GM23248 (cell line): ENCODE measurements at regions not wholly inside any gene's neighbourhood (a gene's known extent, or its start where the extent isn't known, plus 50 kb on each side); places are given as distances from the start of the nearest gene placed in this dataset.

Source experiments
- DNase-seq: peaks from one replicate; pipeline ENCODE4 v3.0.0-alpha.2; 2015
- H2AFZ ChIP-seq: fragments of 200-600 bp; sonication (generic); 2 replicates; pipeline ENCODE4 v1.6.1; 2016; ENCODE audit warnings: antibody characterized with exemption
- H3F3A ChIP-seq: fragments of 200-600 bp; sonication (generic); 2 replicates; pipeline ENCODE4 v1.6.1; 2016; ENCODE audit warnings: mild to moderate bottlenecking, antibody characterized with exemption, mixed run types; ENCODE audit not compliant: insufficient read depth
- H3K27ac ChIP-seq: fragments of 200-600 bp; sonication (generic); 2 replicates; pipeline ENCODE4 v1.5.1; 2016; ENCODE audit warnings: mild to moderate bottlenecking
- H3K27me3 ChIP-seq: fragments of 200-600 bp; sonication (generic); replicated peaks from 2 replicates; pipeline ENCODE4 v1.6.1; 2016; ENCODE audit warnings: mild to moderate bottlenecking; ENCODE audit not compliant: insufficient read depth
- H3K36me3 ChIP-seq: fragments of 200-600 bp; sonication (generic); 2 replicates; pipeline ENCODE4 v1.6.1; 2016; ENCODE audit warnings: low read depth, mild to moderate bottlenecking
- H3K4me1 ChIP-seq: fragments of 200-600 bp; sonication (generic); 2 replicates; pipeline ENCODE4 v1.6.1; 2016; ENCODE audit warnings: mild to moderate bottlenecking; ENCODE audit not compliant: insufficient read depth
- H3K4me2 ChIP-seq: fragments of 200-600 bp; sonication (generic); one replicate; pipeline ENCODE4 v1.6.1; 2016; ENCODE audit warnings: mild to moderate bottlenecking; ENCODE audit not compliant: unreplicated experiment
- H3K4me3 ChIP-seq: fragments of 200-600 bp; sonication (generic); 2 replicates; pipeline ENCODE4 v1.5.1; 2016; ENCODE audit warnings: mild to moderate bottlenecking
- H3K79me2 ChIP-seq: fragments of 200-600 bp; sonication (generic); 2 replicates; pipeline ENCODE4 v1.6.1; 2016; ENCODE audit warnings: mild to moderate bottlenecking; ENCODE audit not compliant: insufficient read depth
- H3K9ac ChIP-seq: fragments of 200-600 bp; sonication (generic); 2 replicates; pipeline ENCODE4 v1.6.1; 2016; ENCODE audit warnings: mild to moderate bottlenecking
- H3K9me2 ChIP-seq: fragments of 200-600 bp; sonication (generic); 2 replicates; pipeline ENCODE4 v1.6.1; 2016; ENCODE audit warnings: mixed run types, mild to moderate bottlenecking, moderate library complexity; ENCODE audit not compliant: insufficient read depth
- H3K9me3 ChIP-seq: fragments of 200-600 bp; sonication (generic); one replicate; pipeline ENCODE4 v1.6.1; 2017; ENCODE audit warnings: low read depth
- H4K20me1 ChIP-seq: fragments of 200-600 bp; sonication (generic); 2 replicates; pipeline ENCODE4 v1.6.0; 2016; ENCODE audit not compliant: insufficient read depth
- EZH2 ChIP-seq: fragments of 200-600 bp; sonication (generic); IDR thresholded peaks from 2 replicates; pipeline ENCODE4 v1.6.1; 2018; ENCODE audit warnings: antibody characterized with exemption, mild to moderate bottlenecking; ENCODE audit not compliant: insufficient read depth, poor library complexity, severe bottlenecking
- EZH2phosphoT487 ChIP-seq: fragments of 200-600 bp; sonication (generic); IDR thresholded peaks from 2 replicates; pipeline ENCODE4 v1.6.1; 2018; ENCODE audit warnings: antibody characterized with exemption, moderate library complexity, mild to moderate bottlenecking, low read depth; ENCODE audit not compliant: insufficient read depth
- WGBS, 2 experiments: methylation state at CpG; one replicate each; pipeline ENCODE4 v1.1.6; 2015 to 2017; ENCODE audit warnings: low lambda C conversion rate in 2 of 2, low coverage in 1 of 2; ENCODE audit errors: missing lambda C conversion rate in 2 of 2; 5-methylcytosine and 5-hydroxymethylcytosine counted together
- in situ Hi-C: fragments of 300-500 bp; cut with MboI; formaldehyde crosslinking; loops from 2 replicates; pipeline ENCODE4 v1.15.0; 2020

- Histone ChIP-seq H3F3A (peaks cover 24% of the 10 kb centered on the region), H3K36me3 (no peaks in the 10 kb centered on the region), H2AFZ (peak overlapping the region; percentile 33; the same call in 1 of the 2 replicates), H4K20me1 (no peaks in the 10 kb centered on the region), H3K4me1 (peaks cover 49% of the 10 kb centered on the region), H3K4me2 (peak overlapping the region; percentile 42), H3K9ac (peak overlapping the region; percentile 43), H3K27ac (peak overlapping the region; percentile 83), H3K9me2 (no peaks in the 10 kb centered on the region), H3K27me3 (no peaks in the 10 kb centered on the region), H3K79me2 (no peaks in the 10 kb centered on the region), H3K9me3 (no peaks in the 10 kb centered on the region), H3K4me3 (no peak overlapping the region)
- TF ChIP-seq EZH2phosphoT487, result no peak
- TF ChIP-seq EZH2, result no peak
- in situ Hi-C loops, result no loop called here
- peak; percentile 91 for DNase-seq
- 11 to 14% methylated on average over 6 of the region's 6 CpGs for WGBS, 2 experiments
Observed at GRCh38 chr18:45255197-45255890, 359.9 kb upstream of the SLC14A2 start.

GRCh38 chr18:45260125-45260524, 355.2 kb upstream of the SLC14A2 start:
- Histone ChIP-seq H3K4me1 (peaks cover 23% of the 10 kb centered on the region), H2AFZ (no peak overlapping the region), H3K79me2 (no peaks in the 10 kb centered on the region), H3K27me3 (no peaks in the 10 kb centered on the region), H3K9me2 (no peaks in the 10 kb centered on the region), H3K9me3 (no peaks in the 10 kb centered on the region), H3K4me3 (no peak overlapping the region), H3K27ac (no peak overlapping the region), H3K4me2 (no peak overlapping the region), H4K20me1 (no peaks in the 10 kb centered on the region), H3K9ac (no peak overlapping the region), H3F3A (peaks cover 8% of the 10 kb centered on the region), H3K36me3 (no peaks in the 10 kb centered on the region)
- no peak for DNase-seq
- TF ChIP-seq EZH2, result no peak
- no peak for TF ChIP-seq EZH2phosphoT487
- in situ Hi-C loops, result no loop called here
- 92 to 94% methylated on average over 1 of the region's 1 CpG for WGBS, 2 experiments

- no peak for DNase-seq
- no peaks in the 10 kb centered on the region for H3K79me2 ChIP-seq
- 92% methylated on average over 3 of the region's 3 CpGs for WGBS, 2 experiments
- TF ChIP-seq EZH2phosphoT487, result no peak
- no peak for TF ChIP-seq EZH2
- no peaks in the 10 kb centered on the region for H3K9me3 ChIP-seq
- no peak overlapping the region for H3K4me3 ChIP-seq
- H3K4me2 ChIP-seq, result no peak overlapping the region
- 0 out of 2 replicates have a peak, but pooled peaks cover 4% of the 10 kb centered on the region for H3K4me1 ChIP-seq
- no peak overlapping the region for H3K27ac ChIP-seq
- H2AFZ ChIP-seq, result no peak overlapping the region
- no peaks in the 10 kb centered on the region for H3K9me2 ChIP-seq
- H3F3A ChIP-seq, result no peaks in the 10 kb centered on the region
- H3K27me3 ChIP-seq, result no peaks in the 10 kb centered on the region
- H3K36me3 ChIP-seq, result no peaks in the 10 kb centered on the region
- H4K20me1 ChIP-seq, result no peaks in the 10 kb centered on the region
- in situ Hi-C loops, result no loop called here
- no peak overlapping the region for H3K9ac ChIP-seq
Observed at GRCh38 chr18:45266023-45266422, 349.3 kb upstream of the SLC14A2 start.

- Histone ChIP-seq H3K9ac (no peak overlapping the region), H3F3A (no peaks in the 10 kb centered on the region), H3K79me2 (no peaks in the 10 kb centered on the region), H3K9me3 (no peaks in the 10 kb centered on the region), H2AFZ (no peak overlapping the region), H3K36me3 (no peaks in the 10 kb centered on the region), H3K4me2 (no peak overlapping the region), H3K27ac (no peak overlapping the region), H4K20me1 (no peaks in the 10 kb centered on the region), H3K4me1 (0 out of 2 replicates have a peak, but pooled peaks cover 4% of the 10 kb centered on the region), H3K4me3 (no peak overlapping the region), H3K9me2 (no peaks in the 10 kb centered on the region), H3K27me3 (no peaks in the 10 kb centered on the region)
- in situ Hi-C loops, result no loop called here
- no peak for TF ChIP-seq EZH2phosphoT487
- no peak for TF ChIP-seq EZH2
- no peak for DNase-seq
- 94 to 97% methylated on average over 1 of the region's 1 CpG for WGBS, 2 experiments
Observed at GRCh38 chr18:45267622-45268021, 347.7 kb upstream of the SLC14A2 start.

GRCh38 chr18:45268583-45268982, 346.7 kb upstream of the SLC14A2 start:
- no peak for DNase-seq

More at GRCh38 chr18:45268583-45268982, 346.7 kb upstream of the SLC14A2 start:
- Histone ChIP-seq H3K27ac (no peak overlapping the region), H2AFZ (no peak overlapping the region), H3F3A (no peaks in the 10 kb centered on the region), H3K9me2 (no peaks in the 10 kb centered on the region), H4K20me1 (no peaks in the 10 kb centered on the region), H3K27me3 (no peaks in the 10 kb centered on the region), H3K9me3 (no peaks in the 10 kb centered on the region), H3K4me2 (no peak overlapping the region), H3K4me1 (0 out of 2 replicates have a peak, but pooled peaks cover 4% of the 10 kb centered on the region), H3K79me2 (no peaks in the 10 kb centered on the region), H3K4me3 (no peak overlapping the region), H3K9ac (no peak overlapping the region), H3K36me3 (no peaks in the 10 kb centered on the region)
- no peak for TF ChIP-seq EZH2phosphoT487
- no peak for TF ChIP-seq EZH2
- 42 to 46% methylated on average over 1 of the region's 1 CpG for WGBS, 2 experiments
- in situ Hi-C loops, result no loop called here
